ENCODE measurements at regions not wholly inside any gene's neighbourhood (a gene's known extent, or its start where the extent isn't known, plus 50 kb on each side); places are given as distances from the start of the nearest gene placed in this dataset.

DNA sequence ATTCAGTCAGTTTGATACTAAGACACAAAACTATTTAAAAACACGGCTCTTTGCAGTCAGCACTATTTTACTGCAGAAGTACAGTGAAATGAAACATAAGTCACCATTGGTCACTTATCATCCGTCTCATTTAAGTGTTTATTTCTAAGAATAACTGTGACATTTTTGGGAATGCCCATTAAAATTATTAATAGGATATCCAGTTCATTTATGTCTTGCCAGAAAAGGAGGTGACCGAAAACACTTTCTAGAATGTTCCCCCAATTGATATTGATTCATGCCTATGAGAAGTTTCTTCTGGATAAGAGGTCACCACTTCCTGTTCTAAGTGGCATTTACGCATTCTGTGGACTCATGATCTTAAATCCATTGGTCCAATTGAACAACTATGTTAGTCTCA lies 477.3 kb downstream of the LIG4 start:
- TF ChIP-seq KLF10 (CRISPR knock-in tag; IDR thresholded peaks at IDR 0.05): no peak
- no peak for TF ChIP-seq GABPA (tag; conservative IDR thresholded peaks at IDR 0.05; ENCODE audit: low read depth)
- no peak for TF ChIP-seq CC2D1A (IDR thresholded peaks at IDR 0.05)
- TF ChIP-seq, protein P1, sequence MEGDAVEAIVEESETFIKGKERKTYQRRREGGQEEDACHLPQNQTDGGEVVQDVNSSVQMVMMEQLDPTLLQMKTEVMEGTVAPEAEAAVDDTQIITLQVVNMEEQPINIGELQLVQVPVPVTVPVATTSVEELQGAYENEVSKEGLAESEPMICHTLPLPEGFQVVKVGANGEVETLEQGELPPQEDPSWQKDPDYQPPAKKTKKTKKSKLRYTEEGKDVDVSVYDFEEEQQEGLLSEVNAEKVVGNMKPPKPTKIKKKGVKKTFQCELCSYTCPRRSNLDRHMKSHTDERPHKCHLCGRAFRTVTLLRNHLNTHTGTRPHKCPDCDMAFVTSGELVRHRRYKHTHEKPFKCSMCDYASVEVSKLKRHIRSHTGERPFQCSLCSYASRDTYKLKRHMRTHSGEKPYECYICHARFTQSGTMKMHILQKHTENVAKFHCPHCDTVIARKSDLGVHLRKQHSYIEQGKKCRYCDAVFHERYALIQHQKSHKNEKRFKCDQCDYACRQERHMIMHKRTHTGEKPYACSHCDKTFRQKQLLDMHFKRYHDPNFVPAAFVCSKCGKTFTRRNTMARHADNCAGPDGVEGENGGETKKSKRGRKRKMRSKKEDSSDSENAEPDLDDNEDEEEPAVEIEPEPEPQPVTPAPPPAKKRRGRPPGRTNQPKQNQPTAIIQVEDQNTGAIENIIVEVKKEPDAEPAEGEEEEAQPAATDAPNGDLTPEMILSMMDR (IDR thresholded peaks at IDR 0.05 in 2 of 3, conservative IDR thresholded peaks at IDR 0.05 in 1 of 3; ENCODE audit: insufficient read depth in 2 of 3, low read depth in 1 of 3, low read length in 3 of 3): no peak
- TF ChIP-seq FOXJ2 (tag; IDR thresholded peaks at IDR 0.05): no peak
- TF ChIP-seq SMAD4 (CRISPR knock-in tag; conservative IDR thresholded peaks at IDR 0.05): no peak
- no peak for TF ChIP-seq EZH2 (IDR thresholded peaks at IDR 0.05; ENCODE audit: borderline replicate concordance, low read depth, low read length)
- no peak for TF ChIP-seq MXI1 (IDR thresholded peaks at IDR 0.05; ENCODE audit: low read depth, low read length)
- TF ChIP-seq MED1 (CRISPR knock-in tag; IDR thresholded peaks at IDR 0.05; ENCODE audit: borderline replicate concordance): no peak
- TF ChIP-seq, protein P2, sequence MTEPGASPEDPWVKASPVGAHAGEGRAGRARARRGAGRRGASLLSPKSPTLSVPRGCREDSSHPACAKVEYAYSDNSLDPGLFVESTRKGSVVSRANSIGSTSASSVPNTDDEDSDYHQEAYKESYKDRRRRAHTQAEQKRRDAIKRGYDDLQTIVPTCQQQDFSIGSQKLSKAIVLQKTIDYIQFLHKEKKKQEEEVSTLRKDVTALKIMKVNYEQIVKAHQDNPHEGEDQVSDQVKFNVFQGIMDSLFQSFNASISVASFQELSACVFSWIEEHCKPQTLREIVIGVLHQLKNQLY (CRISPR knock-in tag; conservative IDR thresholded peaks at IDR 0.05): no peak
- TF ChIP-seq ZNF384 (IDR thresholded peaks at IDR 0.05; ENCODE audit: low read depth, low read length): no peak
- no peak for TF ChIP-seq TBP (optimal IDR thresholded peaks at IDR 0.05; ENCODE audit: low read depth, low read length)
- TF ChIP-seq JUND (IDR thresholded peaks at IDR 0.05; ENCODE audit: borderline replicate concordance, low read depth, low read length): no peak
- TF ChIP-seq JUND (tag; IDR thresholded peaks at IDR 0.05; ENCODE audit: borderline replicate concordance, low read depth, low read length): no peak

Data from K562 (cell line).